HG03521 (cell line): ENCODE measurements at regions not wholly inside any gene's neighbourhood (a gene's known extent, or its start where the extent isn't known, plus 50 kb on each side); places are given as distances from the start of the nearest gene placed in this dataset.
A peak's percentile ranks its signal among the peaks of the same experiment; 100 is the strongest.

Experiments used
- ATAC-seq: cut with Tn5 transposase; IDR thresholded peaks from one replicate; pipeline ENCODE4 v1.9.1; 2021; ENCODE audit warnings: mild to moderate bottlenecking, moderate library complexity; ENCODE audit not compliant: unreplicated experiment

DNA sequence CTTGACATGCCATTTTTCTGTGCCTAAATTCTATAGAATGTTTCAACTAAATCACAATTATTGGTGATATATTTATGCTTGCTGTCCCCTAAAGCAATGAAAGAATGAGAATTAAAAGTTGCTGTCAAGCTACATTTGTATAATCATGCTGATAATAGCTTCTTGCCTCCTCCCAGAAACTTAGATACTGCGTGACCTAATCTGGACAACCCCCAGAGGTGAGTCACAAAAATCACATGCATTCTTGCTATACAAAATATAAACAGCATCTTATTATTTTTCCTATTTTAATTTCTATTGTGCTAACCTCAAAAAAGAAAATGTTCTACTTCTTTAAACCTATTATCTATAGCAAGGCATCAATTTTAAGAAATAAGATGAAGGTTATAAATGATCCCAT is 995.8 kb upstream of the ACO1 start:
- no peak for ATAC-seq

DNA sequence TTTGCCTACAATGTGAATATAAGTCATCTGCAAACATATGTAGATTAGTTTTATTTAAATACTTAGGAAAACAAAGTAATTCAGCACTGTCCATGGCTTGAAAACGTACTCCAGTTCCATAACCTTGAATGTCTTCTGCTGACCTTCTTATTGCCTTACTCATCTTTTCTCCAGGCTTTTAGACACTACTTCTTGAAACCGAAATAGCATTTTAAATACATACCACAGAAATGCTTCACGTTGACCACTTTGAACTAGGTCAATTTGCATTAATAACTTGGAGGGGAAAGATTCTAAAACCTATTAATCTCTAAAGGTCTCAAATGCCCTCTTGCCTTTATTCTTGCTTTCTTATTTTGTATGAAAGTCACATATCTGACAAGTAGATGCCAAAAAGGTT is 995.4 kb upstream of the ACO1 start:
- ATAC-seq: no peak

DNA sequence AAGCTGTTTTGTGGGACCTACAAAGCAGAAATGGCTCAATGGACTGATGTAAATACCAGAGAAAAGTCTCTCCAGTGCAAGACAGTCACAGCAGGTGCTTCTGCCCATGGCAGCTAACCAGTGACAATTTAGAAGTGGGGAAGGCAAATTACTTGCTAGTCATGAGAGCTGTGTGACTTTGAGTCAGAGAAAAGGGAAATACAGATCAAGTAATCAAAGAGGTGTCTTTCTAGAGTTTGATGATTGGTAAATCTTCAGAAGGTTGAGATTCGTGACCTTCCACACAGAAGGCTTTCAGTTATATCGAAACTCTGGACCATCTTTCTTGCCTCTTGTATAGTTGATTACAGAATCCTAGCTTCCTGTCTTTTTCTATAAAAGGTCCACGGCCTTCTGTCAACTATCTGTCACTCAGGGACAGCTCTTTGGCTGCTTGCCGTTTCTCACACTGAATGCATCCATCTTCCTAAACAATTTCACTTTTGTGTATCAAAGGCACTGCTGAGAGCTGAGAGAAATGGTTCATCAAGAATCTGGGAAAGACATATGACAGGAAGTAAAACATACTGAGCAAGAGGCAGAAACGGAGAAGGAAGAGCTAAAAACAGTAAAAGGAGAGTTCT is 993.9 kb upstream of the ACO1 start:
- ATAC-seq: no peak

DNA sequence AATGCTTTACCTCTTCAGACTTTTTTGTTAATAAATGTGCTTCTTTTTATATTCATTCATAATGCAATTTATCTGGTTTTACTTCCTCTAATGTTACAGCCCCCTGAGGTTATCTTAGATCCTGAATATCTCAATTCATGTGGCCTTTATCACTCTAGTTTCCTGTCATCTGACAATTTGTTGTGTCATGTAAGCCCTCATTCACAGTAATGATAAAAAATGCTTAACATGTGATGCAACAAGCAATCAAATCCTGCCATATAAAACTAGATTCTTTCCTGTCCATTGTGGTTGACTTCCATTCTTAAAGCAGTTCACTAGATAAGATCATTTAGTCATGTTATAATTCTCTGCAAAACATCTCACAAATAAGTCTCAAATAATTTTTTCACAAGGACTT is 991.2 kb upstream of the ACO1 start:
- no peak for ATAC-seq

DNA sequence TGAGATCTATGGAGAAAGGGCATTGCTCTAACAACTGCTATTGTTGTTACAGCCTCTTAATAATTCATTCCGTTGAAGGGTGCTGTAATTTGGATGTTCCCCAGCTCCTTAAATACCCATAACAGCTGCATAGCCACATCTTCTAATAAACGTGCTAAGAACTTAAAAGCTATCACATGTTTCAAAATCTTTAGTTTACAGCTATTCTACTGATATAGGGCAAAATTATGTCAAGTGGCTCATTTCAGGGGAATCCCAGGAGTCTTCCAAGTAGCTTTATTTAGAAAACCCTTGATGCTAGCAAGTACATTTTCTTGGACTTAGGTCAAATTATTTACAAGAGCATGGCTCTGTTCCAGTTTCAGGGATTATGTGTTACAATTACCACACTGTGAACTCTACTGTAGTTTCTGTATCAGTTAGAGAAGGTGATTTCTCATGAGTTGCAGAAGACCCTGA is 990.4 kb upstream of the ACO1 start:
- no peak for ATAC-seq

DNA sequence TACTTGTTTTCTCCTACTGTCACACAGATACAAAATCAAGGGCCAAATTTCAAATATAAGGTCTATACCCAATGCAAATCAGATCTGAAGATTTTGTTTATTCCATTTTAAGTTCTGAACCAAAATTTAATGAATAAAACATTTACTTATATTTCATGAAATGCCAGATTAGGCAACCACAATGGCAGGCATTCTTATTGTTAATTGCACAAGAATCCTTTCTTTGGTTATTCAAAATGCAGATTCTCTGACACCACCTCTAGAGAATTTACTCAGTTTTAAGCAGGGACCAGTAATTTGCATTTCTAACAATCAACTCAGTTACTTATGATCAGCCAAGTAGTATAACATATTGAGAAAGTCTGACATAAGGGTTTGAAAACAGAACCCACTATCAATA is 972.4 kb upstream of the ACO1 start:
- no peak for ATAC-seq

DNA sequence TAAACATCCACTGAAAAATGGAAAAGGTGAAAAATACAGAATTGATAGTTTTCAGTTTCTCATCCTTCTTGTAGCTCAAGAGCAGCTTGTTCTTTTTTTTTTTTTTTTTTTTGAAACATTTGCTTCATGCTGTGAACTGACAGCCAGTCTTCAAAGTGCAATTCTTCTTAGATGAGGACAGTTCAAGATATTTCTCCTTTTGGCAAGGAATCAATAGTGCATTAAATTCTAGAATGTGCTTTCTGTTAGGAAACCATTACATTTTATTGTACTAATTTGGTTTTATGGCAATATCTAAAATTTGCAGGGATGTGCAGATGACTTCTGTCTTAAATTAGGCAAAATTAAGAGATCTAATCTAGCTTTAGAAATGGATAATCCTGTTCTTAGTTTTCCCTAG is 969.3 kb upstream of the ACO1 start:
- ATAC-seq: no peak

DNA sequence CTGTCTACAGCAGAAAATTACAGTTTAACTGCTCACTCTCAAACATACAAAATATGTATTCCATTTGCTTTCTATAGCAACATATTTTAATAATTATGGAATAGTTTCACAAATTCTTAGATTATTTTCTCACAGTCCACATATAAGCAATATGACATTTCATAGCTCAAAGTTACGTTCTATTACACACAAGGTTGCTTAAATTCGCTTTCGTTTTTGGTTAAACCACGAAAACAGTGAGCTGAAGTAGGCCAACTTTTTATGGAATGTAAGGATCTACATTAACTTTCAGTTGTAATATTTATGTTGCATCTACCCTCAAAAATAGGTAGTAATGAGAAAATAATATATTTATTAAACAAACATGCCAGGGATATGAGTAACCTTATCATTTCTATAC is 966.0 kb upstream of the ACO1 start:
- ATAC-seq: no peak

DNA sequence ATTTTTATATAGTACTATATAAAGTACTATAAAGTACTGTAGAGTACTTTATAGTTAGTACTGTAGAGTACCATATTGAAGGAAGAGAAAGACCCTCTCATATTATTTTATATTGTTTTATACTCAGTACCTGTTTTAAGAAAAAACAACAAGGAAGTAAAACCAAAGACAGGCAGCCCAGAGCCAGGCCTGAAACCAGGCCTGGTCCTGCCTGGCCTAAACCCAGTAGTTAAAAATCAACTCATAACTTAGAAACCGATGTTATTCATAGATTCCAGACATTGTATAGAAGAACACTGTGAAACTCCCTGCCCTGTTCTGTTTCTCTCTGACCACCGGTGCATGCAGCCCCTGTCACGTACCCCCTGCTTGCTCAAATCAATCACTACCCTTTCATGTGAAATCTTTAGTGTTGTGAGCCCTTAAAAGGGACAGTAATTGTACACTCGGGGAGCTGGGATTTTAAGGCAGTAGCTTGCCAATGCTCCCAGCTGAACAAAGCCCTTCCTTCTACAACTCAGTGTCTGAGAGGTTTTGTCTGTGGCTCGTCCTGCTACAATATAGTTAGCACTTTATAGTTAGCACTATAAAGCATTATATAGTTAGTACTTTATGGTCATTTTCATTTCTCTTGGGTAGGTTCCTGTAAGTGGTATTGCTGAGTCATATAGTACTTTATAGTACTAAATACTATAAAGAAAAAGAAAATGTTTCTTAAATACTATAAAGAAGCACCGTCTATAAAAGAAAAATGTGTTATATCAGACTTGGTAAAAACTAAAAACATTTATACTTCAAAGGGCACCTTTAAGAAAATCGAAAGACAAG is 940.6 kb upstream of the ACO1 start:
- peak; percentile 73 for ATAC-seq

DNA sequence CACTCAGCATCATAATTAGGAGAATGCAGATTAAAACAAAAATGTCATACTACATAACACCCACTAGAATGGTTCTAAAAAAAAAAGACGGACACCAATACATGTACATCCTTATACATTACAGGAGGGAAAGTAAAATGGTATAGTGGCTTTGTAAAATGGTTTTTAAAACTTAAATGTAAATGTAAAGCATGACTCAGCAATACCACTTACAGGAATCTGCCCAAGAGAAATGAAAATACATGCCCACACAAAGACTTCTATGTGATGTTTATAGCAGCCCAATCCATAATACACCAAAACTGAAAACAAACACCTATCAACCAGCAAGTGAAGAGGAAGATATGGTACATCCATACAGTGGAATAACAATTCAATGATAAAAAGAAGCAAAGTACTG is 939.1 kb upstream of the ACO1 start:
- ATAC-seq: no peak

DNA sequence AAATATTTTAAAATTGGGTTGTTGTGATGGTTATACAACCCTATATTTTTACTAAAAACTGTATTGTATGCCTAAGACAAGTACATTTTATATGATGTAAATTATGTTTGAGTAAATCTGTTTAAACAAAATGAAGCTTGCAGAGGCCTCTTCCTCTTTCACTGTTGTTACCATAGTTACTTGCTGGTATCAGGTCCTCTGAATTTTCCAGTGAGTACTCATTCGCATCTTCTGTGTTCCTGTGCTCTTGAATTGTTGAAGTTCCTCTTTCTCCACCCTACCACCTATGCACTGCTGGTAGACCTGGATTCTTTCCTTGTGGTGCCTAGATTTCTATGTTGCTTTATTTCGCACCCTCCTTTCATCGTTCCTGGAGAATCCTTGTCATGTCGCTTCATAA is 938.5 kb upstream of the ACO1 start:
- peak; percentile 46 for ATAC-seq

DNA sequence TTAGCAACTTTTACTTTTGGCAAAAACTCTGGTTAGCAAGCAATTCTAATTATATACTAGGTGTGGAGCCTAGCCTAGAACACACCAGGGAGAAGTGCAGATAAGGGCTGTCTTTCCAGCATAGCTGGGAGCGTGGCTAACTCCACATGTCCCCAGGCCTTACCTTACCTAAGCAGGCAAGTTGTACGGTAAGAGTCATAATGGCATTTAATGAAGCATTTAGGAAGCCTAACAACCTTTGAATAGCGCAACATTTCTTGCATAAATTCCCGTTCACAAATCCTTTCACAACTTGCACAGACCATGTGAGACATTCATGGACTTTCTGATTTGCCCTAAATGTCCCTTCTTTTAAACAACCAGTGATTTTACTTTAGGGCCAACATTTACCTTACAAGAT is 917.4 kb upstream of the ACO1 start:
- no peak for ATAC-seq

DNA sequence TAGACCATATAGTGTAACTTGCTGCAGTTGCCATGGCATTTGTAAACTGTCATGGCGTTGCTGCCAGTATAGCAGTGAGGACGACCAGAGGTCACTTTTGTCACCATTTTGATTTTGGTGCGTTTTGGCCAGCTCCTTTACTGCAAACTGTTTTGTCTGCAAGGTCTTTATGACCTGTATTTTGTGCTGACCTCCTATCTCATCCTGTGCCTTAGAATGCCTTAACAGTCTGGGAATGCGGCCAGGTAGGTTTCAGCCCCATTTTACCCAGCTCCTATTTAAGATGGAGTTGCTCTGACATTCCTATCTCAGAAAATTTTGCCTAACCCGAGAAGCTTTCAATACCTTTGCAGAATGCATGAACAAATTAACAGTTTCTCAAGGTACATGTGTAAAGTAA is 914.4 kb upstream of the ACO1 start:
- ATAC-seq: no peak

DNA sequence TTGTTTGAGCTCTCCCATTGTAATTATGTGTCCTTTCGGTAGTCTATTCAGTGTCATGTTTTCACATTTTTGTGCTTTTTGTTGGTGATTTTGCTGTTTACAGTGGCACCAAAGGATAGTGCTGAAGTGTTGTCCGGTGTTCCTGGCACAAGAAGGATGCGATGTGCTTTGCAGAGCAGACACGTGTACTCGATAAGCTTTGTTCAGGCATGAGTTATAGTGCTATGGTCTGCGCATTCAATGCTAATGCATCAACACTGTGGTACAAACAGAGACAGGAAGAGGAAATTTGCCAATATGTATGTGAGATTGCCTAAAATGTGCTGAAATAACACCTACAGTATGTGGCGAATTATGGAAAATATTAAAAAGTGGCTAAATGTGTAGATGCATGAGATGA is 913.4 kb upstream of the ACO1 start:
- no peak for ATAC-seq

DNA sequence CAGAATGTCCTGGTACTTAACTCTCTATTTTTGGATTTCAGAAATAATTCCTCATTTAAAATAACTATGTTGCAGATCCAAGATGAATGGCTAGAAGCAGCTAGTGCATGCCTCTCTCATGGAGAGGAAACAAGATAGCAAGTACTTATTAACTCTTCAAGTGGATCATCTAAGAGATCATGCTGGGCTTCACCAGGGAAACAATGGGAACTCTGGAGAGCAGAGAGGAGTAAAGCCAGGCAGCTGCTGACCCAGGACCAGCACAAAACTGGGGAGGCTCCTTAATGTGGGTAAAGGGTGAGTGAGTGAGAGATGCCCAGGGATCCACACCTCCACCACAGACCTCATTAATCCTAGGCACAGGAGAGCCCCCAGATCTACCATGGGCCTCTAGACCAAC is 897.8 kb upstream of the ACO1 start:
- ATAC-seq: no peak

DNA sequence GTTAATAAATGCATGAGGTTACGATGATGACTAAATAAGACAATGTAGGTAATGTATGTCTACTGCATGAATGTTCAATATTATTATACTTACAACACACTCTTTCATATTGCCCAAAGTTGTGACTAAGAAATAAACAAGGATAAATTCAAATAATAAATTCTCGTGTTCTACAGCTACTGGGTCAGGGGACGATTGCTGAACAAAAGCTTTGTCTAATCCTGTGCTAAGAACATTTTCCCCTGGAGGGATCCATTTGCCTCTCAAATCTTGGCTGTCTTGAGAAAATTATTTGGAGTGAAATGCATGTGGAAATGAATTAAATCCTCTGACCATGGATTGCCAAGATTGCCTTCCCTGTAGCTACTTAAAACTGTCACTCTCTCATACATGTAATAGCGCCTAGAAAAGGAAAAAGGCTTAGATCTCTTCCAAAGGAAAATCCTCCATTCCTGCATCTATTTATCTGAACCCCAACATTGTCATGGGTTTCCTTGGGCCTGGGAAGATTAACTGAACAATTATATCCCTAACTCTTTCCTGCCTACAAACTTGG is 893.8 kb upstream of the ACO1 start:
- no peak for ATAC-seq

DNA sequence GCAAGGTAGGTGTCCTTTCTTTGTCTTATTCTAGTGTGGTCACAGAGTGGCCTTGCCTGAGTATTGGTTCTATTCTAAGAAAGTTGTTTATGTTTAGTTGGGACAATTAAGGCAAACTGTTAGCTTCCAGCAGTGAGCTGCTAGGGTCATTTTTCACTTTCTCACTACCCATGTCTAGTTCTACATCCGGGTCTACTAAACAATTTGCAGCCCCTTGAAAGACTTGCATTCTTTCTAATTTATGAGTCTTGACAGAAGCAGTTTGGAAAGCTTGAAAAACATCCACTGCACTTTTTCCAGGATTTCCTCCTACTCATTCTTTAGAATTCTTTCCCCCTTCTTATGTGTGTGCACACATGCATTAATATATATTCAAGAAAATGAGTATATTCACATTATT is 892.2 kb upstream of the ACO1 start:
- ATAC-seq: no peak

DNA sequence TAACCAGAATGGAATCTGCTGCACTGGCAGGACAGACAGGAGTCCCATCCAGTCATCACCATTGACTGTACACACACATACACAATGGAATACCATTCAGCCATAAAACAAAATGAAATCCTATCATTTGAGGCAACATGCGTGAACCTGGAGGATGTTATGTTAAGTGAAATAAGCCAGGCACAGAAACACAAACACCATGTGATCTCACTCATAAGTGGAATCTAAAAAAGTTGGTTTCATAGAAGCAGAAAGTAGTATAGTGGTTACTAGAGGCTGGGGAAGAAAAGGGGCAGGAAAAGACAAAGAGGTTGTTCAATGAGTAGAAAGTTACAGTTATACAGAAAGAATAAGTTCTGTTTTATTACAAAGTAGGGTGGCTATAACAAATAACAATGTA is 884.0 kb upstream of the ACO1 start:
- no peak for ATAC-seq

DNA sequence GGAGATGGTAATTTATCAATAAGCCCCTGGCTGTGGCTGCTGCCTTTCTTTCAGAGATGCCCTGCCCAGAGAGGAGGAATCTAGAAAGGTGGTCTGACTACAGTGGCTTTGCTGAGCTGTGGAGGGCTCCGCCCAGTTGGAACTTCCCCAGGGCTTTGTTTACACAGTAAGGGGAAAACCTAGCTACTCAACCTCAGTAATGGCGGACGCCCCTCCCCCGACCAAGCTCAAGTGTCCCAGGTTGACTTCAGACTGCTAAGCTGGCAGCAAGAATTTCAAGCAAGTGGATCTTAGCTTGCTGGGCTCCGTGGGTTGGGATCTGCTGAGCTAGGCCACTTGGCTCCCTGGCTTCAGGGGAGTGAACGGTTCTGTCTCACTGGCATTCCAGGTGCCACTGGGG is 865.4 kb upstream of the ACO1 start:
- ATAC-seq: no peak

DNA sequence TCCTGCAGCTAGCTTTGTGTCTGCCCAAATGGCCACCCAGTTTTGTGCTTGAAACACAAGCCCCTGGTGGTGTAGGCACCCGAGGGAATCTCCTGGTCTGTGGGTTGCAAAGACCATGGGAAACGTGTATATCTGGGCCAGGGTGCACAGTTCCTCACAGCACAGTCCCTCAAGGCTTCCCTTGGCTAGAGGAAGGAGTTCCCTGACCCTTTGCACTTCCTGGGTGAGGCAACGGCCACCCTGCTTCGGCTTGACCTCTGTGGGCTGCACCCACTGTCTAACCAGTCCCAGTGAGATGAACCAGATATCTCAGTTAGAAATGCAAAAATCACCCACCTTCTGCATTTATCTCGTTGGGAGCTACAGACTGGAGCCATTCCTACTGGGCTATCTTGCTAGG is 865.0 kb upstream of the ACO1 start:
- no peak for ATAC-seq

DNA sequence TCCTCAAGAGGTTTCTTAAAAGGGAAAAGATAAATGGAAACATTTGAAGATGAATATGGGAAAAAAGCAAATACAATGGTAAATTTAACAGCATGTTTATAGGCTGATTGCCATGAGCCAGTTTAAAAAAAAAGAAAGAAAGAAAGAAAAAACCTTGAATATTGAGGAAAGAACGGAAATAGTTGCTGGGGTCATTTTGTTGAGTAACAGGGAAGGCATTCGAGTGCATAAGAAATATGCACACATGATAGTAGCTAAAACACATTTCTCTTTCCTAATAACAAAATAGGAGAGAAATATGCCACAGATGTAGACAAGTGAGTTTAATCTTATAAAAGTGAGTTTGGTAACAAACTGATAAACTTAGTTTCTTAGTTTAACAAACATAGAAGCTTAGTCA is 864.6 kb upstream of the ACO1 start:
- ATAC-seq: no peak

DNA sequence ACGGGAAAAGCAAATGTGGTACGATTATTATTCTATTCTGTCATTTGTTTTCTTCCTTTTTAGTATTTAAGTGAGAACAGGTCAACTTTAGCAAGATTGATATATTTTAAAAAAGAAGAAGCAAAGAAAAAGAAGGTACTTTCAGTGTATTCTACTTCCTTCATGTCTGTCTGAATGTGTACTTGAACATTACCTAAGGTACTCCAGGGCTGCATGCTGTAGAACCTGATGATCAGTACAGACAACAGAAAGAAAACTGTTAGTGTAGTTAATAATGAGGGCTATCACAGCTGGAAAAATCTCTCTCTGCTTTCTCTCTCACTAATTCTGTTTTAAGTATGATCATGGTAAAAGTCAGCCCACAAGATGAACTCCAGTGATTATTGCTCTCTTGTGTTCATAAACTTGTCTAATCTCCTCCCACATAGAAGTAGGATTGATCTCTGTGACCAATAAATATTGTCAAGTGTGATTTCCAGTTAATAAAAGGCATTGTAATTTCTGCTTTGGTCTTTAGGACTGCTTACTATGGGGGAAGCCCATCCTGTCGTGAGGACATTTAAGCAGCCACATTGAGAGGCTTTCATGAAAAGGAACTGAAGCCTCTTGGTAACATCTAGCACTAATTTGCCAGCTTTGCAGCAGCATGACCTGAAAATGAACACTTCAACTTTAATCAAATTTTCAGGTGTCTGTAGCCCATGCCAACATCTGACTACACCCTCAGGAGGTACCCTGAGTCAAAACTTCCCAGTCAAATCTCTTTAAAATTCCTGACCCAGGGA is 864.0 kb upstream of the ACO1 start:
- ATAC-seq: no peak
